SK-N-SH treated with all-trans-retinoic acid at 6 μM for 48 hours (cell line): ENCODE measurements at regions not wholly inside any gene's neighbourhood (a gene's known extent, or its start where the extent isn't known, plus 50 kb on each side); places are given as distances from the start of the nearest gene placed in this dataset.

Experiments used
- TCF4 ChIP-seq: fragments of 250-450 bp; sonication (Bioruptor Pico); IDR thresholded peaks from 2 replicates; pipeline ENCODE4 v1.8.0; 2021; ENCODE audit warnings: mild to moderate bottlenecking, moderate library complexity, borderline replicate concordance
- ZNF8 ChIP-seq: fragments of 450-650 bp; formaldehyde crosslinking; IDR thresholded peaks from 2 replicates; pipeline ENCODE4 v1.5.0; 2020; ENCODE audit warnings: mild to moderate bottlenecking, moderate library complexity

DNA sequence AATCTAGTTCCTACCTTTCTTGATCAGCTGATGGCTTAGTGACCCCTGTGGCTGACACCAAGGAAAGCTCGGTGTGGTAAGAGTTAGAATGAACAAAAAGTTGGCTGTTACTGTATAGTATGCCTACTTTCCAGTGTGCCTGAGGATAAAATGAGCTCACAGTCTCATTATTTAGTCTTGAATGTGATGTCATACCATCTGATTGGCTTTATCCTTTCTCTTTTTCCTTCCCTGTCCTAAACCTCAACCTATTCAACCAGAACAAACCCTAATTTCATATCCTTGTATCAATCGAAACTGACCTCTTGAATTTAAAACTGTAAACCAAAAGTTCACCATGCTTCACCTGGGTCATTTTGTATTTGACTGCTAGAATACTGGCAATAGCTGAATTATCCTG lies 156.4 kb downstream of the PPARGC1A start:
- no peak for TF ChIP-seq ZNF8
- no peak for TF ChIP-seq TCF4 (CRISPR knock-in tag)
